HL-60 (cell line): ENCODE measurements at regions not wholly inside any gene's neighbourhood (a gene's known extent, or its start where the extent isn't known, plus 50 kb on each side); places are given as distances from the start of the nearest gene placed in this dataset.

Experiments used
- DNase-seq, 2 experiments: peaks; one replicate each; pipeline ENCODE4 v3.0.0-alpha.2; 2010 to 2020; ENCODE audit warnings: low read depth in 1 of 2, low spot score in 1 of 2
- H3K27ac ChIP-seq: fragments of 250-450 bp; sonication (Bioruptor Pico); replicated peaks from 2 replicates; pipeline ENCODE4 v1.5.1; 2020; ENCODE audit warnings: mild to moderate bottlenecking, moderate library complexity
- H3K27me3 ChIP-seq: fragments of 250-450 bp; sonication (Bioruptor Pico); 2 replicates; pipeline ENCODE4 v1.5.1; 2021; ENCODE audit warnings: mild to moderate bottlenecking, moderate library complexity; ENCODE audit not compliant: insufficient read depth, poor library complexity, severe bottlenecking
- H3K4me3 ChIP-seq: replicated peaks from 2 replicates; pipeline ENCODE4 v1.5.1; 2011; ENCODE audit warnings: mild to moderate bottlenecking, control low read depth, low read length; ENCODE audit not compliant: insufficient read depth
- GABPA ChIP-seq: IDR thresholded peaks from 2 replicates; pipeline ENCODE4 v1.6.1; 2012; ENCODE audit warnings: low read depth
- POLR2AphosphoS5 ChIP-seq: IDR thresholded peaks from 2 replicates; pipeline ENCODE4 v1.6.1; 2012; ENCODE audit warnings: low read depth
- SPI1 ChIP-seq: IDR thresholded peaks from 2 replicates; pipeline ENCODE4 v1.6.1; 2012; ENCODE audit warnings: low read depth, mild to moderate bottlenecking, borderline replicate concordance
- TF ChIP-seq, protein P1 (sequence below): IDR thresholded peaks from one replicate; pipeline ENCODE4 v1.5.1; 2011; ENCODE audit warnings: low read length, control low read depth, inconsistent platforms; ENCODE audit not compliant: insufficient read depth
- TF ChIP-seq, protein P2 (sequence below): IDR thresholded peaks from 2 replicates; pipeline ENCODE4 v1.6.1; 2012; ENCODE audit warnings: low read depth; ENCODE audit not compliant: insufficient replicate concordance

DNA sequence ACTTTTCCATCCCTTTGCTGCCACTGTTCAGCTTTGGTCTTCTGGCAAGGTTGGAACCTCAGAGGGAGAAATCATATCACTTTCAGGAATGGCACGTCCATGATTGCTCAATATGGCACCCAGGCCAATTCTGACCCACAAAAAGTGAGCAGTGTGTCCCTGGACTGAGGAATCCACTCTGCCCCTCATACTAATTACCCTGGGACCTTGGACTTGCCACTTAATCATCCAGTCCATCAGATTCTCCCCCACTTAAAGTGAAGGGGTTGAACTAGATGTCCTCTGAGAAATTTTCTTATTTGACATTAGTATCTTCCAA, 449.3 kb upstream of the CITED2 start:
- Histone ChIP-seq H3K4me3 (no peak overlapping the region), H3K27me3 (no peaks in the 10 kb centered on the region), H3K27ac (no peak overlapping the region)
- TF ChIP-seq SPI1, result no peak
- TF ChIP-seq, protein P1, sequence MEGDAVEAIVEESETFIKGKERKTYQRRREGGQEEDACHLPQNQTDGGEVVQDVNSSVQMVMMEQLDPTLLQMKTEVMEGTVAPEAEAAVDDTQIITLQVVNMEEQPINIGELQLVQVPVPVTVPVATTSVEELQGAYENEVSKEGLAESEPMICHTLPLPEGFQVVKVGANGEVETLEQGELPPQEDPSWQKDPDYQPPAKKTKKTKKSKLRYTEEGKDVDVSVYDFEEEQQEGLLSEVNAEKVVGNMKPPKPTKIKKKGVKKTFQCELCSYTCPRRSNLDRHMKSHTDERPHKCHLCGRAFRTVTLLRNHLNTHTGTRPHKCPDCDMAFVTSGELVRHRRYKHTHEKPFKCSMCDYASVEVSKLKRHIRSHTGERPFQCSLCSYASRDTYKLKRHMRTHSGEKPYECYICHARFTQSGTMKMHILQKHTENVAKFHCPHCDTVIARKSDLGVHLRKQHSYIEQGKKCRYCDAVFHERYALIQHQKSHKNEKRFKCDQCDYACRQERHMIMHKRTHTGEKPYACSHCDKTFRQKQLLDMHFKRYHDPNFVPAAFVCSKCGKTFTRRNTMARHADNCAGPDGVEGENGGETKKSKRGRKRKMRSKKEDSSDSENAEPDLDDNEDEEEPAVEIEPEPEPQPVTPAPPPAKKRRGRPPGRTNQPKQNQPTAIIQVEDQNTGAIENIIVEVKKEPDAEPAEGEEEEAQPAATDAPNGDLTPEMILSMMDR, result no peak
- DNase-seq, result no peak

DNA sequence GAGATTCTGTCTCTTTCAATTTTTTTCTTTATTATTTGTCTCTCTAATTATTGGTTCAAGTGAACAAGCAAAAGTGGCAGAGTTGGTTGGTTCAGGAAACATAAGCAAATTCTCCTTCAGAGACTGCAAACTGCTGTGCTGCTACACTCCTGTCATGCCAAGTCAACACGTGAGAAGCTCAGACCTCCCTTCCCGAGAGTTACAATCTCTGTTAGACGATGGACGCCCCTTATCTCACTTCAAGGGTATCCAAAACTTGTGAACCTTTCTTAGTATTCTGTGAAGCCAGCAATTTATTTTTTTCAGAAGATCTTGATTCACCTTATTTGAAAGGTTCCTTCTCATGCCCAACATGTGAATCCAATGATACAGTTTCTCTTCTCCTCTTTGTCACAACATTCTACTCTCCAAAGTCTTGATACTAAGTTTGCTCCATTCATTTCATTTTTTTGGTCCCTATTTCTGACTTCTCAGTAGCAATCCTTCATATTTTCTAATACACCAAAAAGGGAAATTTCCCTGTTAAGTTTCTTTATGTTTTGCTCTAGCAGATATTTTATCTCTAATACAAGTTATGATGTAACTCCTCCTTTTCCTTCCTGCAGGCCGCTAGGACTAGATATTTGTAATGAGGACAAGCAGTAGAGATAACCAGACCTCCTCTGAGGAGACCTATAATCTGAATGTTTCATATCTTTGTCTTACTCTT, 448.8 kb upstream of the CITED2 start:
- Histone ChIP-seq H3K4me3 (no peak overlapping the region), H3K27me3 (no peaks in the 10 kb centered on the region), H3K27ac (no peak overlapping the region)
- TF ChIP-seq SPI1, result no peak
- no peak for TF ChIP-seq POLR2AphosphoS5
- no peak for TF ChIP-seq GABPA
- TF ChIP-seq, protein P2, sequence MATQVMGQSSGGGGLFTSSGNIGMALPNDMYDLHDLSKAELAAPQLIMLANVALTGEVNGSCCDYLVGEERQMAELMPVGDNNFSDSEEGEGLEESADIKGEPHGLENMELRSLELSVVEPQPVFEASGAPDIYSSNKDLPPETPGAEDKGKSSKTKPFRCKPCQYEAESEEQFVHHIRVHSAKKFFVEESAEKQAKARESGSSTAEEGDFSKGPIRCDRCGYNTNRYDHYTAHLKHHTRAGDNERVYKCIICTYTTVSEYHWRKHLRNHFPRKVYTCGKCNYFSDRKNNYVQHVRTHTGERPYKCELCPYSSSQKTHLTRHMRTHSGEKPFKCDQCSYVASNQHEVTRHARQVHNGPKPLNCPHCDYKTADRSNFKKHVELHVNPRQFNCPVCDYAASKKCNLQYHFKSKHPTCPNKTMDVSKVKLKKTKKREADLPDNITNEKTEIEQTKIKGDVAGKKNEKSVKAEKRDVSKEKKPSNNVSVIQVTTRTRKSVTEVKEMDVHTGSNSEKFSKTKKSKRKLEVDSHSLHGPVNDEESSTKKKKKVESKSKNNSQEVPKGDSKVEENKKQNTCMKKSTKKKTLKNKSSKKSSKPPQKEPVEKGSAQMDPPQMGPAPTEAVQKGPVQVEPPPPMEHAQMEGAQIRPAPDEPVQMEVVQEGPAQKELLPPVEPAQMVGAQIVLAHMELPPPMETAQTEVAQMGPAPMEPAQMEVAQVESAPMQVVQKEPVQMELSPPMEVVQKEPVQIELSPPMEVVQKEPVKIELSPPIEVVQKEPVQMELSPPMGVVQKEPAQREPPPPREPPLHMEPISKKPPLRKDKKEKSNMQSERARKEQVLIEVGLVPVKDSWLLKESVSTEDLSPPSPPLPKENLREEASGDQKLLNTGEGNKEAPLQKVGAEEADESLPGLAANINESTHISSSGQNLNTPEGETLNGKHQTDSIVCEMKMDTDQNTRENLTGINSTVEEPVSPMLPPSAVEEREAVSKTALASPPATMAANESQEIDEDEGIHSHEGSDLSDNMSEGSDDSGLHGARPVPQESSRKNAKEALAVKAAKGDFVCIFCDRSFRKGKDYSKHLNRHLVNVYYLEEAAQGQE, result no peak
- TF ChIP-seq, protein P1, result no peak
- DNase-seq, result no peak

DNA sequence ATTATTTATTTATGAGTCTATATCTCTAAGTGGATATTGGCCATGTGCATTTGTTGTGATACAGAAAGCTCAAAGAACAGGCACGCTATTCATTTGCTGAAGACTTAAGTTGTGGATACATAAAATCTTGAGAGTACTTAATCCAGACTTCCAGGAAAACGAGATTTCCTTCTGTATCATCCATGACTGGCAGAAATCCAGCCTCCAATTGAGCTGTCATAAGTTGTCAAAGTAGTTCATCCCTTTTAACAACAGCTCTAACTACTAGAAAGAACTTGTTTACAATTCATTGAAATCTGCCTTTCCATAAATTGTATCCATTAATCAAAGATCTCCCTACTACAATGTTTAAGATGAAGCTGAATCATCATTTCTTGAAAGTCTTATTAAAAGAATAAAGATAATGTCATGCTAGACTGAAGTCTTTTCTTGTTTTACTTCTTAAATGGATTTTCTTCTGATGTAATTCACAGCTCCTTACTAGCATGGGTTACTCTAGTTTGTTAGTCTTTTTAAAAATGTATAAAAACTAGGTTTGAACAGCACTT, 447.3 kb upstream of the CITED2 start:
- TF ChIP-seq GABPA (no peak), SPI1 (no peak), POLR2AphosphoS5 (no peak)
- TF ChIP-seq, protein P1, result no peak
- TF ChIP-seq, protein P2, result no peak
- DNase-seq, result no peak
- H3K27ac ChIP-seq, result no peak overlapping the region
- no peaks in the 10 kb centered on the region for H3K27me3 ChIP-seq
- no peak overlapping the region for H3K4me3 ChIP-seq

DNA sequence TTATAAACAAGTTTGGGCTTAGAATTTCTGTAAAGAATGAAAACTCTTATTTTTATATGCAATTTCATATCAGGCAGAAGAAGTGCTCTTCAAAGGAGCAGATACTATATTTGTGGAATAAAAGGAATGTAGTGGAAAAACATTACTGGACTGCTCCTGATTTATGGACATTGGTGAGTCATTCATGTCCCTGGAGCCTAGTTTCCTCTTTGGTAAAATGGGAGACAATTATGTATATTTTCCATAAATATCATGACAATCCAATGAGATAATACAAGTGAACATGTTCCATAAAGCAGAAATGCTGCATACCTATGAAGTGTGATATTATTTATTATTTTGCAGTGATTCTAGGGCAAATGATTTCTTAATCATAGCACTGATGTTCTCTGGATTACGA, 445.8 kb upstream of the CITED2 start:
- TF ChIP-seq SPI1, result no peak
- TF ChIP-seq GABPA, result no peak
- TF ChIP-seq, protein P1, result no peak
- TF ChIP-seq, protein P2, result no peak
- TF ChIP-seq POLR2AphosphoS5, result no peak
- no peak for DNase-seq
- no peaks in the 10 kb centered on the region for H3K27me3 ChIP-seq
- H3K27ac ChIP-seq, result no peak overlapping the region
- no peak overlapping the region for H3K4me3 ChIP-seq
